ENCODE measurements at regions not wholly inside any gene's neighbourhood (a gene's known extent, or its start where the extent isn't known, plus 50 kb on each side); places are given as distances from the start of the nearest gene placed in this dataset.

DNA sequence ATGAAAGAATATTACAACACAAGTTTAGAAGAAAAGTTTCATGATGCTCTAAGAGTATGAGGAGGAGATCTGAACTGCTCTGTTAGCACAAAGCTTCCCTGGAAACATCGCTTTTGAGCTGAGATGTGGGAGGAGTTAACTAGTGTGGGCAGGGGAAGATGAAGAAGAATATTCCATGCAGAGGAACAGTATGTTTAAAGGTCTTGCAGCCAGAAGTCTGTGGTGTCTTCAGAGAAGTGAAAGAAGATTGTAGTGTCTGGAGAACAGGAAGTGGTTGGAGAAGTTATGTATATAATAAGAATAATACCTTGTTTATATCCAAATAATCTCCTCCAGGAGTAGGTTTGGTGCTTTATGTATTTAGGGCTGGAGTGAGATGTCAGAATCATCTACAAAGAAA is 406.7 kb downstream of the MAN2A1 start:
- no peak for DNase-seq (ENCODE audit: low spot score)
- WGBS, result 65% methylated on average over 1 of the region's 1 CpG
- Histone ChIP-seq H3K36me3 (no peaks in the 10 kb centered on the region), H3K27me3 (replicated peaks; ENCODE audit: insufficient read depth) (no peaks in the 10 kb centered on the region), H3K9me3 (no peaks in the 10 kb centered on the region), H3K27ac (no peak overlapping the region), H3K4me3 (no peak overlapping the region), H3K4me1 (replicated peaks) (no peaks in the 10 kb centered on the region)
- intact Hi-C loops (cut with DNase I), result no loop called here
- TF ChIP-seq, protein P1, sequence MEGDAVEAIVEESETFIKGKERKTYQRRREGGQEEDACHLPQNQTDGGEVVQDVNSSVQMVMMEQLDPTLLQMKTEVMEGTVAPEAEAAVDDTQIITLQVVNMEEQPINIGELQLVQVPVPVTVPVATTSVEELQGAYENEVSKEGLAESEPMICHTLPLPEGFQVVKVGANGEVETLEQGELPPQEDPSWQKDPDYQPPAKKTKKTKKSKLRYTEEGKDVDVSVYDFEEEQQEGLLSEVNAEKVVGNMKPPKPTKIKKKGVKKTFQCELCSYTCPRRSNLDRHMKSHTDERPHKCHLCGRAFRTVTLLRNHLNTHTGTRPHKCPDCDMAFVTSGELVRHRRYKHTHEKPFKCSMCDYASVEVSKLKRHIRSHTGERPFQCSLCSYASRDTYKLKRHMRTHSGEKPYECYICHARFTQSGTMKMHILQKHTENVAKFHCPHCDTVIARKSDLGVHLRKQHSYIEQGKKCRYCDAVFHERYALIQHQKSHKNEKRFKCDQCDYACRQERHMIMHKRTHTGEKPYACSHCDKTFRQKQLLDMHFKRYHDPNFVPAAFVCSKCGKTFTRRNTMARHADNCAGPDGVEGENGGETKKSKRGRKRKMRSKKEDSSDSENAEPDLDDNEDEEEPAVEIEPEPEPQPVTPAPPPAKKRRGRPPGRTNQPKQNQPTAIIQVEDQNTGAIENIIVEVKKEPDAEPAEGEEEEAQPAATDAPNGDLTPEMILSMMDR (IDR thresholded peaks at IDR 0.05), result no peak
- no peak for TF ChIP-seq POLR2AphosphoS5 (IDR thresholded peaks at IDR 0.05)
- TF ChIP-seq POLR2A (IDR thresholded peaks at IDR 0.05), result no peak

- Histone ChIP-seq H3K4me3 (no peak overlapping the region), H3K27me3 (replicated peaks; ENCODE audit: insufficient read depth) (no peaks in the 10 kb centered on the region), H3K9me3 (no peaks in the 10 kb centered on the region), H3K27ac (no peak overlapping the region), H3K4me1 (replicated peaks) (no peaks in the 10 kb centered on the region), H3K36me3 (no peaks in the 10 kb centered on the region)
- intact Hi-C loops (cut with DNase I), result no loop called here
- TF ChIP-seq, protein P1 (IDR thresholded peaks at IDR 0.05), result no peak
- TF ChIP-seq POLR2AphosphoS5 (IDR thresholded peaks at IDR 0.05), result no peak
- no peak for DNase-seq (ENCODE audit: low spot score)
Measured at GRCh38 chr5:110099572-110099971, 409.8 kb downstream of the MAN2A1 start.

DNA sequence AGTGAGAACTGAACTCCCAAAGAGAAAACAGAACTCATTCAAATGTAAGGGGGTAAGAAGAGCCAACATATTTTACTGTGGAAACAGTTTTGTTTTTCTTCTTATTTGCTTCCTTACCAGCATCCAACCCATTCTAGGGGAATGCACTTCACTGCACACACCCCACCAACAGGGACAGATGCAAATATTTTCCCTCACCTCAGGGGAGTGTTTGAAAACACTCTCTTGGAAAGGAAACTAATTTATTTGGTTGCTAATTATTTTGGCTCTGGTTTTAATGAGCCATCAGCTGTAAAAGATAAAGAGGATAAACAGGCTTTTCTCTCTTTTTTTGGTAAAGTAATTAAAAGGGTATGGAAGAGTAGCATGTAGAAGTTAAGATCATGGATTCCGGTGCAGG is 413.4 kb downstream of the MAN2A1 start:
- H3K27ac ChIP-seq, result no peak overlapping the region
- DNase-seq (ENCODE audit: low spot score), result no peak
- TF ChIP-seq POLR2A (IDR thresholded peaks at IDR 0.05), result no peak
- TF ChIP-seq, protein P1 (IDR thresholded peaks at IDR 0.05), result no peak
- TF ChIP-seq POLR2AphosphoS5 (IDR thresholded peaks at IDR 0.05), result no peak
- no peaks in the 10 kb centered on the region for H3K36me3 ChIP-seq
- no peak overlapping the region for H3K4me3 ChIP-seq
- 82% methylated on average over 1 of the region's 1 CpG for WGBS
- H3K9me3 ChIP-seq, result no peaks in the 10 kb centered on the region
- intact Hi-C loops (cut with DNase I), result no loop called here
- H3K4me1 ChIP-seq (replicated peaks), result no peaks in the 10 kb centered on the region
- no peaks in the 10 kb centered on the region for H3K27me3 ChIP-seq (replicated peaks; ENCODE audit: insufficient read depth)

- Histone ChIP-seq H3K4me3 (no peak overlapping the region), H3K9me3 (no peaks in the 10 kb centered on the region), H3K4me1 (replicated peaks) (no peaks in the 10 kb centered on the region), H3K36me3 (no peaks in the 10 kb centered on the region), H3K27ac (no peak overlapping the region), H3K27me3 (replicated peaks; ENCODE audit: insufficient read depth) (no peaks in the 10 kb centered on the region)
- WGBS, result 60% methylated on average over 13 of the region's 13 CpGs
- TF ChIP-seq POLR2A (IDR thresholded peaks at IDR 0.05) (no peak), POLR2AphosphoS5 (IDR thresholded peaks at IDR 0.05) (no peak)
- TF ChIP-seq, protein P1 (IDR thresholded peaks at IDR 0.05), result no peak
- no peak for DNase-seq (ENCODE audit: low spot score)
- intact Hi-C loops (cut with DNase I), result no loop called here
Measured at GRCh38 chr5:110104060-110104725, 414.5 kb downstream of the MAN2A1 start.
